Activated naive CD4-positive, alpha-beta T cell treated with anti-CD3 and anti-CD28 coated beads, Interleukin-2, amount 10 ng/mL, durations not matched to agents 7 days and 5 days (primary cell): ENCODE measurements at regions not wholly inside any gene's neighbourhood (a gene's known extent, or its start where the extent isn't known, plus 50 kb on each side); places are given as distances from the start of the nearest gene placed in this dataset.
"Not testable (repeated sequence)": the region's sequence is repeated elsewhere in the genome, so short reads cannot be mapped to it uniquely, and the experiment has no call there.

Source experiments
- CTCF ChIA-PET: fragments of 350-600 bp; sonication (Branson Sonifier 250); formaldehyde crosslinking; loops from one replicate; lab custom pipeline; 2021; ENCODE audit warnings: antibody characterized with exemption; lab: Charles Lee
- DNase-seq: peaks from one replicate; pipeline ENCODE4 v3.0.0-alpha.2; 2020
- H3K27ac Mint-ChIP-seq: one replicate; pipeline ENCODE4 v1.8.0; 2021; ENCODE audit warnings: mild to moderate bottlenecking, moderate library complexity, mixed read lengths
- H3K27me3 Mint-ChIP-seq: one replicate; pipeline ENCODE4 v1.8.0; 2021; ENCODE audit warnings: mild to moderate bottlenecking, mixed read lengths
- H3K36me3 Mint-ChIP-seq: one replicate; pipeline ENCODE4 v1.8.0; 2021; ENCODE audit warnings: mixed read lengths
- H3K4me1 Mint-ChIP-seq: one replicate; pipeline ENCODE4 v1.8.0; 2021; ENCODE audit warnings: mixed read lengths
- H3K4me3 Mint-ChIP-seq: one replicate; pipeline ENCODE4 v1.8.0; 2021; ENCODE audit warnings: mild to moderate bottlenecking, moderate library complexity, mixed read lengths
- H3K9me3 Mint-ChIP-seq: one replicate; pipeline ENCODE4 v1.8.0; 2021; ENCODE audit warnings: mixed read lengths

DNA sequence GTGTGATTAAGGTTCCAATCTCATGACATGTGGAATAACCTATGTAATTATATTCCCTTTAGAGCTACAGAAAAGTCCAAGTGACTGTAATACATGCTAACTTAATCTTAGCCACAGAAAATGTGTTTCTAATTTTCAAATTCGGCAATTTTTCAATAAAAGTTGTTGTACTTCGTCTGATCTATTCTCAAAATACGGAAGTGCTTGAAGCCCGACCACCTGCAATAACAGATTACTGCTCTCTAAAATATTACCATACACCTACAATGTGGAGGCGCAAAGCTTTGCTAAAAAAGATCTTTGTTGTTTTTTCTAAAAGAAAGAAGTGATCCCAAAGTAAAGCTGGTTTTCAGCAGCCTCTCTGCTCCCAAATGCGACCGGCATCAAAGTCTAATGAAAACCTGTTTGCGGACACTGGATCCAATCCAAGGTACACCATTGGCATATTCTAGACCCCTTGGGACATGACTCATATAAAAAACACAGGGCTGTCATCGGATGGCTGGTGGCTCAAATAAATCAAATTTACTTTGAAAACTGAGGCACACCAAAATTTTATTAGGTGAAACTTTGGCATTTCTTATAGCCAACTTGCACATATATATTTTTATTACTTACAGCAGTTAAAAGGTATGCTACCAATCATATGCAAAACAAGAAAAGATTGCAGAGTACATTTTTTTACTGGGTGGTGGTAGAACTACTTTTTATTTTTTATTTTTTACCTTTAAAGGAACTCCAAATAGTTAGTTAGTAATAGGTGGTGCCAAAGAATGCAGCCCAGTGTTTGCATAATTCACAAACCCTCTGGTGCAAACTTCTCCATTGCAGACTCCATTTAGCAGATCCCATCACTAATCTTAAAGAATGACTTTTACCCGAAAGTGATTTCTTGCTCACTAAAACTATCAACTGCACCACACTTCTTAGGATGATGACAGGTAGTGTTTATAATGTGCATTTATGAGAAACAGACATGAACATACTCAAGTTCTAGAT lies 118.7 kb upstream of the TBX18 start:
- Mint-ChIP-seq H3K27me3 (no peaks in the 10 kb centered on the region), H3K9me3 (no peaks in the 10 kb centered on the region), H3K4me1 (no peaks in the 10 kb centered on the region), H3K27ac (no peak overlapping the region), H3K4me3 (no peak overlapping the region), H3K36me3 (no peaks in the 10 kb centered on the region)
- CTCF ChIA-PET, result no interaction called here
- no peak for DNase-seq

- H3K27ac Mint-ChIP-seq, CTCF ChIA-PET, H3K9me3 Mint-ChIP-seq, H3K4me1 Mint-ChIP-seq, DNase-seq, H3K4me3 Mint-ChIP-seq, H3K27me3 Mint-ChIP-seq, H3K36me3 Mint-ChIP-seq: not testable (repeated sequence)
Measured at GRCh38 chr6:84879385-84879784, 115.0 kb upstream of the TBX18 start.

DNA sequence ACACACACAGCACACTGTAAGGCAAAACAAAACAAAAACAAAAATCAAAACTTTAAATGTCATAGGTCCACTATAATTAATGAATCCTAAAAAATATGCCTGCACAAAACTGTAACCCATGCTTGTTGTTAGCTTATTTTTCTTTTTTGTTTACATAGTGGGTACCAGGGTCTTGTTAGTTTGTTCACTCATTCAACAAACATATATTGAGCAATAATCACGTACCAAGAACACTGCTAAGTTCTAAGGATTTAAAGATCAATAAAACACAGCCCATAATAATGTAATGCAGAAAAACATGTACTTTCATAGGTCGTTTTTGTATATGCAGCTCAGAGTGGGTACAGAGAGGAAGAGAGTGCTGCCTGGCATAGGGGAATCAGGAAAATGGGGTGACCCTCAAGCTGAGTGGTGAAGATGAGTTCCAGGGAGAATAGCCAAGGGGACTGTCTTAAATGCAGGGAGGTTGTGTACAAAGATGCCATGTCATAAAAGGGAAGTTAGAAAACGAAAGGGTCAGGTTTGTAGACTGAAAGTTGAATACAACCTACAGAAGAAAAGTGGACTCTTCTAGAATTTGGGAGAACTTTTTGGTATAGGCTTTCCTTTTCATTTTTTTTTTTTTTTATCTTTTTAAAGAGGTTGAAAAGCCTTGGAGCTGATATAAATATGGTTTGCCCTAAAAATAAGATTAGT lies 113.3 kb upstream of the TBX18 start:
- DNase-seq, result no peak
- Mint-ChIP-seq H3K36me3 (no peaks in the 10 kb centered on the region), H3K27ac (no peak overlapping the region), H3K9me3 (no peaks in the 10 kb centered on the region), H3K4me1 (no peaks in the 10 kb centered on the region), H3K27me3 (no peaks in the 10 kb centered on the region), H3K4me3 (no peak overlapping the region)
- CTCF ChIA-PET, result interaction anchor here (0.6 kb wide), 1 partner anchor 24 kb away, joined by 3 read pairs; no protein-coding TSS in a partner anchor

DNA sequence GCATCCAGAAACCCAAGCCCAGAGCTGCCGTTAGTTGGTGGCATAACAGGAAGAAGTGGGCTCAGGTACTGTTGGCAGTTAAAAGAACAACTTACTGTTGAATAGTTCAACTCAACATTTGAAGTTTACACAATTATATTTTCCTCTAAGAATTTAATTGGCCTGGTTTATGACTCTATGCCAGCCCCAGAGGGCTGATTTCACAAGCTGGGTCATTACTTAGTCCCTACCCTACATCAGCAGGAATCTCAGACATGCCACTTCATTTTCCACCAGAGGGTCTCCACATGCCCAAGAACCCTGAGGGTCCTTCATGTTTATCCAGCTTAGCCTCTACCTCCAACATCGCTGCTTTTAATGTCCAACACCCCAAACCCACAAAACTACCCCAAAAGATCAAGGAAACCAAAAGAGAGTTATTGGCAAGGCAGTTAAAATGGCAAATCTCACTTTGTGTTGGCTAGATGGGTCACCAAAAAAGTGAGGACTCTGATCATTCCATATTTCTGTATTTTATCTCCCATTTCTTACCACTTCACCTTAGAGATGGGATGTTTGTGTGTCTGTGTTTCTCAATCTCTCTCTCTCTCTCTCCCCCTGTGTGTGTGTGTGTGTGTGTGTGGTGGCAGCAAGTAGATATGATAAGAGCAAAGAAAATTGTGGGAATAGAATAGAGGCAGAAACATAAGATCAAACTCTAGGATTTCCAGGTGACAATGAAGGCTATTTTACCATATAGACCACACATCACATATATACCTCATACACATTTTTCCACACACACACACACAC lies 112.5 kb upstream of the TBX18 start:
- Mint-ChIP-seq H3K9me3 (no peaks in the 10 kb centered on the region), H3K27ac (no peak overlapping the region), H3K36me3 (no peaks in the 10 kb centered on the region), H3K4me1 (no peaks in the 10 kb centered on the region), H3K27me3 (no peaks in the 10 kb centered on the region), H3K4me3 (no peak overlapping the region)
- CTCF ChIA-PET, result interaction anchor here (0.6 kb wide), 1 partner anchor 23 kb away, joined by 3 read pairs; no protein-coding TSS in a partner anchor
- DNase-seq, result no peak

- H3K4me3 Mint-ChIP-seq, result no peak overlapping the region
- H3K36me3 Mint-ChIP-seq, result no peaks in the 10 kb centered on the region
- CTCF ChIA-PET, result no interaction called here
- peaks cover 1% of the 10 kb centered on the region for H3K9me3 Mint-ChIP-seq
- no peaks in the 10 kb centered on the region for H3K27me3 Mint-ChIP-seq
- no peak overlapping the region for H3K27ac Mint-ChIP-seq
- no peaks in the 10 kb centered on the region for H3K4me1 Mint-ChIP-seq
- no peak for DNase-seq
Measured at GRCh38 chr6:84872996-84873723, 108.8 kb upstream of the TBX18 start.

DNA sequence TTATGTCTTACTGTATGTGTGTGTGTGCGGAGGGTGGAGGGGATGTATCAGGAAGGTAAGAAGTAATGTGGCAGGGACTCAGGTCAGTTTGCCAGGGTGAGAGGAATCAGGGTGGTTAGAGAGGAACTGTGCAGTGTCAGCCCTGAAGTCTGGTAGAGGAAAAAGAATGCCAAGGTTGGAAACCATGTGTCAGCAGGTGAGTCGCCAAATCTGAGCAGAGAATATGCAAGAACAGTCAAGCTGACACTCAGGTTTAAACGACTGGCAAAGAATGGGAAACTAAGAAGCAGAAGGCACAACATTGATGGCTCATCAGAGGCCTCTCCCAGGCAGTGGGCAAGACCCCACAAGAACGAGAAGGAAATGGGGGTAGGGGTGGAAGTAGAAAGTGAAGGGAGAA lies 107.5 kb upstream of the TBX18 start:
- no peak for DNase-seq
- Mint-ChIP-seq H3K27ac (no peak overlapping the region), H3K27me3 (no peaks in the 10 kb centered on the region), H3K9me3 (peaks cover 1% of the 10 kb centered on the region), H3K36me3 (no peaks in the 10 kb centered on the region), H3K4me1 (no peaks in the 10 kb centered on the region), H3K4me3 (no peak overlapping the region)
- CTCF ChIA-PET, result no interaction called here

DNA sequence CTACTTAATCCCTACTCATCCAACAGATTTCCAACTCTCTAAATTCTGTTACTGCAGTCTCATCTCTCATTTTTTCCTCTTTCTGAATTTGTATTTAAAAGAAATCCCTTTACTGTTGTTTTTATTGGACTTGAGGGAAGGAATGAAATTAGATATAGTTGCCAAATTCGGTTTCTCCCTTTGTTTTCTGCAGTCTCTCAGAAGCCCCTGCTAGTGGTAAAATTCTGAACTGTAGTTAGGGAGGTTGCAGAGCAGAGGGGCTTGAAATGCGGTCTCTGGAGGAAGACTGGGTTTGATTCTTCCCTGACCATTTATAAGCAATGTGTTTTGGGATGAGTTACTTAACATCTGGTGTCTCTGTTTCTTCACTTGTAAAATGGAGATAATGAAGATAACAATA lies 106.3 kb upstream of the TBX18 start:
- no peak for DNase-seq
- Mint-ChIP-seq H3K27me3 (no peaks in the 10 kb centered on the region), H3K4me1 (no peaks in the 10 kb centered on the region), H3K36me3 (no peaks in the 10 kb centered on the region), H3K4me3 (no peak overlapping the region), H3K27ac (no peak overlapping the region), H3K9me3 (peaks cover 1% of the 10 kb centered on the region)
- CTCF ChIA-PET, result no interaction called here

- Mint-ChIP-seq H3K27me3 (no peaks in the 10 kb centered on the region), H3K36me3 (no peaks in the 10 kb centered on the region), H3K9me3 (peaks cover 1% of the 10 kb centered on the region), H3K27ac (no peak overlapping the region), H3K4me1 (no peaks in the 10 kb centered on the region), H3K4me3 (no peak overlapping the region)
- CTCF ChIA-PET, result no interaction called here
- no peak for DNase-seq
Measured at GRCh38 chr6:84868149-84868548, 103.8 kb upstream of the TBX18 start.

DNA sequence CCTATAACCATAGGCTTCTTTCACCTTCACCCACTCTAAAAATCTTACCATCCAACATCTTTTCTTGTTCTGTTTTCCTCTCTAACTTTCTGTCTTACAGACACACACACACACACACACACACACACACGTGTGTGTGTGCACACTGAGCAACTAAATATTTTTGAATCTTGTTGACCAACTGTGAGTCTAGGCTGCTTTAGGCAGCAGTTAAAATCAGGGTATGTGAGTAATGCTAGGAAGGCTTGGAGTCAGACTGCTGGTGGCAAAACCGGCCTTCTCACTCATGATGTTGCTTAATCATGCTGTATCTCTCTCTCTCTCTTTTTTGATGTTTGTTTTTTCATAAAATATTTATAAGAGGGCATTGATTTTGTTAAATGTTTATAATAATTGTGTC lies 103.1 kb upstream of the TBX18 start:
- DNase-seq, result no peak
- Mint-ChIP-seq H3K27me3 (no peaks in the 10 kb centered on the region), H3K9me3 (peaks cover 1% of the 10 kb centered on the region), H3K4me1 (no peaks in the 10 kb centered on the region), H3K36me3 (no peaks in the 10 kb centered on the region), H3K27ac (no peak overlapping the region), H3K4me3 (no peak overlapping the region)
- CTCF ChIA-PET, result no interaction called here

DNA sequence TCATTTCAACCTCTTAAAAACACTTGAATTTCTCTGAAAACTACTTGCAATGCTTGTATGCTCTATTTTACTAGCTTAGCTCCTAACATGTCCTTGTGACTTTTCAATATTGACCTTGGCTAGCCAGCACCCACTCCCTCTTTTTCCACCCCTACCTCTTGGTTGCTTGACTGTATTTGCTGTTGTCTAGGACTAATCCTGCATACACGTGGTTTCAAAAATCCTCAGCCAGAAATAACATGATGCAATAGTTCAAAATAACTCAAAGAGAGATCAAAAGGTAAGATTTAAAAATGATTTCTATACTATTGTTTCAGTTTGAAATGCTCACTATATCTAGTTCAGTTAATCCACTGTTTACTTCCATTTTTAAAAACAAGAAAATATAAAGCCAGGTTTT lies 102.3 kb upstream of the TBX18 start:
- H3K4me1 Mint-ChIP-seq, result no peaks in the 10 kb centered on the region
- no peaks in the 10 kb centered on the region for H3K36me3 Mint-ChIP-seq
- CTCF ChIA-PET, result no interaction called here
- H3K9me3 Mint-ChIP-seq, result peaks cover 1% of the 10 kb centered on the region
- no peaks in the 10 kb centered on the region for H3K27me3 Mint-ChIP-seq
- no peak for DNase-seq
- H3K4me3 Mint-ChIP-seq, result no peak overlapping the region
- no peak overlapping the region for H3K27ac Mint-ChIP-seq

GRCh38 chr6:84865372-84865771 lies 101.0 kb upstream of the TBX18 start:
- DNase-seq, H3K36me3 Mint-ChIP-seq, H3K4me3 Mint-ChIP-seq, H3K4me1 Mint-ChIP-seq, CTCF ChIA-PET, H3K27me3 Mint-ChIP-seq, H3K9me3 Mint-ChIP-seq, H3K27ac Mint-ChIP-seq: not testable (repeated sequence)

DNA sequence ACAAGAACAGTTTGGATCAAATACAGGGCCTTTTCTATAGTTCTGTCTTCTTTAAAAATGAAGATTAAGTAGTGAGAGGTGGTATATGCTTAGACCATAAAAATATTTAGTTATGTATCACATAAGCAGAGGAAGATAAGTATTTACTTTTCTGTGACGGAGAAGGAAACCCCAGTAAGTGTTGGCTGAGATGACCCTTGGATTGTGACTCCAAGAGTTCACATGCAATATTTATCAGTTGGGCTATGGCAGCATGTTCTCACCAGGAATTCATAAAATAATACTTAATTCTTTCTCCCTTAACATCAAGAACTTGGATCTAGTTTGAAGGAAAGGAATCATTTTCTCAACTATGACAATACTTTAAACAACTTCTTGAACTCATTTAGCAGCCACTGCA lies 98.4 kb upstream of the TBX18 start:
- H3K4me3 Mint-ChIP-seq, result no peak overlapping the region
- H3K36me3 Mint-ChIP-seq, result no peaks in the 10 kb centered on the region
- H3K9me3 Mint-ChIP-seq, result no peaks in the 10 kb centered on the region
- H3K27ac Mint-ChIP-seq, result no peak overlapping the region
- no peaks in the 10 kb centered on the region for H3K27me3 Mint-ChIP-seq
- H3K4me1 Mint-ChIP-seq, result no peaks in the 10 kb centered on the region
- CTCF ChIA-PET, result no interaction called here
- DNase-seq, result no peak

GRCh38 chr6:84860920-84861319 lies 96.5 kb upstream of the TBX18 start:
- DNase-seq, result no peak
- Mint-ChIP-seq H3K36me3 (no peaks in the 10 kb centered on the region), H3K27me3 (no peaks in the 10 kb centered on the region), H3K4me3 (no peak overlapping the region), H3K4me1 (no peaks in the 10 kb centered on the region), H3K9me3 (no peaks in the 10 kb centered on the region), H3K27ac (no peak overlapping the region)
- CTCF ChIA-PET, result no interaction called here

GRCh38 chr6:84860509-84860908 lies 96.1 kb upstream of the TBX18 start:
- no peak for DNase-seq
- Mint-ChIP-seq H3K9me3 (no peaks in the 10 kb centered on the region), H3K27me3 (no peaks in the 10 kb centered on the region), H3K36me3 (no peaks in the 10 kb centered on the region), H3K4me3 (no peak overlapping the region), H3K4me1 (no peaks in the 10 kb centered on the region), H3K27ac (no peak overlapping the region)
- CTCF ChIA-PET, result no interaction called here
